ENCODE measurements at regions not wholly inside any gene's neighbourhood (a gene's known extent, or its start where the extent isn't known, plus 50 kb on each side); places are given as distances from the start of the nearest gene placed in this dataset.
"Not testable (repeated sequence)": the region's sequence is repeated elsewhere in the genome, so short reads cannot be mapped to it uniquely, and the experiment has no call there.

DNA sequence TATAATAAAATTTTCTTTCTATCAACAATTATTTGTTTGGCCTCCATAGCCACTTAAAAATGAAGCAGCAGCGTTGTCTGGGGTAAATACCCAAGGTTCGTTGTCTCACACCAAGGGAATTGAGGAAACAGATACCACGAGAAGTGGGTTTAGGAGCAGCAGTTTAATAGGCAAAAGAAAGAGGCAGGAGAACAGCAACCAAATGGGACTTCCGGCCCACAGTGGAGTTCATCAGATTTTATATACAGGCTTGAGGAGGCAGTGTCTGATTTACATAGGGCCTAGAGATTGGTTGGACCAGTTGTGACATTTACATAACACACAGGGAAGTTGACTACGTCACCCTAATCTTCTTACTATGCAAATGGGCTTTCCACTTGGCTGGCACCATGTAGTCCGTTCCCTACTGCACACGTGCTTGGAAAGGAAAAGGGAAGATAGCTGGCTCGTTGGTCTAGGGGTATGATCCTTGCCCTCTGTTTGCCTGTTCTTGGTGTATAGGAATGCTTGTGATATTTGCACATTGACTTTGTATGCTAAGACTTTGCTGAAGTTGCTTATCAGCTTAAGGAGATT lies 61.5 kb upstream of the SETMAR start:
- Histone ChIP-seq H3K4me1 (ENCODE audit: control insufficient read depth, insufficient read depth, low read length) (no peaks in the 10 kb centered on the region), H3K4me3 (ENCODE audit: low read depth, low read length) (no peak overlapping the region), H3K36me3 (ENCODE audit: control insufficient read depth, insufficient read depth, low read length) (no peaks in the 10 kb centered on the region), H3K27ac (ENCODE audit: low read depth, low read length) (no peak overlapping the region), H3K9ac (ENCODE audit: low read depth, low read length) (no peak overlapping the region), H3K9me3 (ENCODE audit: control insufficient read depth, insufficient read depth, low read length) (no peaks in the 10 kb centered on the region), H3K27me3 (ENCODE audit: control insufficient read depth, insufficient read depth, low read length) (no peaks in the 10 kb centered on the region)

DNA sequence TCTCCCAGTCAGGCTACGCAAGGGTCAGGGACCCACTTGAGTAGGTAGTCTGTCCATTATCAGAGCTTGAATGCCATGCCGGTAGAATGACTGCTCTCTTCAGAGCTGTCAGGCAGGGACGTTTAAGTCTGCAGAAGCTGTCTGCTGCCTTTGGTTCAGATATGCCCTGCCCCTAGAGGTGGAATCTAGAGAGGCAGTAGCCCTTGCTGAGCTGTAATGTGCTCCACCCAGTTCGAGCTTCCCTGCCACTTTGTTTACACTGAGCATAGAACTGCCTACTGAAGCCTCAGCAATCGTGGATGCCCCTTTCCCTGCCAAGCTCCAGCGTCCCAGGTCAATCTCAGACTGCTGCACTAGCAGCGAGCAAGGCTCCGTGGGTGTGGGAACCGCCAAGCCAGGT lies 57.5 kb upstream of the SETMAR start:
- H3K9ac ChIP-seq (ENCODE audit: low read depth, low read length) = no peak overlapping the region
- no peak overlapping the region for H3K4me3 ChIP-seq (ENCODE audit: low read depth, low read length)
- no peaks in the 10 kb centered on the region for H3K27me3 ChIP-seq (ENCODE audit: control insufficient read depth, insufficient read depth, low read length)
- H3K9me3 ChIP-seq (ENCODE audit: control insufficient read depth, insufficient read depth, low read length) = no peaks in the 10 kb centered on the region
- no peaks in the 10 kb centered on the region for H3K36me3 ChIP-seq (ENCODE audit: control insufficient read depth, insufficient read depth, low read length)
- H3K4me1 ChIP-seq (ENCODE audit: control insufficient read depth, insufficient read depth, low read length) = no peaks in the 10 kb centered on the region
- no peak overlapping the region for H3K27ac ChIP-seq (ENCODE audit: low read depth, low read length)

DNA sequence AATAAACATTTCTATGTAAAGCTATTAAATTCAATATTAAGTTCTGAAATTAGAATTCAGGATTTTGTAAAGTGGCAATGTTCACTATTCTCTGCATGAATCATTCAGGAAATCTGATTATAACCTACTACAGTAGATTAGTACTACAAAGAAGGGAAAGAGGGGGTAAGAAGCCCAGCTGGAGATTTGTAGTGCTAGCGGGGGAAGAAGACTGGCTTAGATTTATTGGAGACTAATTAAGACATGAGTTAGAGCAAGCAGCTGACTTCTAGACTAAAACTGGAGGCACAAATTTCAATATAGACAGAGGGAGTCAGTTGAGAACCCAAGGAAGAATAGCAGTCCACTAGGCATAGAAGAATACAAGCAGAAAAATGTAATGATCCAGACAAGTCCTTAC lies 55.8 kb upstream of the SETMAR start:
- Histone ChIP-seq H3K27me3 (ENCODE audit: control insufficient read depth, insufficient read depth, low read length) (no peaks in the 10 kb centered on the region), H3K36me3 (ENCODE audit: control insufficient read depth, insufficient read depth, low read length) (no peaks in the 10 kb centered on the region), H3K9me3 (ENCODE audit: control insufficient read depth, insufficient read depth, low read length) (no peaks in the 10 kb centered on the region), H3K4me3 (ENCODE audit: low read depth, low read length) (no peak overlapping the region), H3K9ac (ENCODE audit: low read depth, low read length) (no peak overlapping the region), H3K4me1 (ENCODE audit: control insufficient read depth, insufficient read depth, low read length) (no peaks in the 10 kb centered on the region), H3K27ac (ENCODE audit: low read depth, low read length) (no peak overlapping the region)

DNA sequence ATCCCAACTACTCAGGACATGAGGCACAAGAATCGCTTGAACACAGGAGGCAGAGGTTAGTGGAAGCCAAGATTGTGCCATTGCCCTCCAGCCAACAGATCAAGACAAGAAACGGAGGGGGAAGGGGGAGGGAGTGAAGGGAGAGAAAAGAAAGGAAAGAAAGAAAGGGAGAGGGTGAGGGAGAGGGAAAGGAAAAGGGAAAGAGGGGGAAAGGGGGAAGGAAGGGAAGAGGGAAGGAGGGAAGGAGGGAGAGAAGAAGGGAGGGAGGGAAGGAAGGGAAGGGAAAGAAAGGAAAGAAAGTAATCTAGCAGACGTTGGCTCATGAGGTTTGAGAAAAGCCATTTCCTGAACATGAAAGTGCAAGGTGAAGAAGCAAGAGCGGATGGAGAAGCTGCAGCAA lies 53.1 kb upstream of the SETMAR start:
- H3K4me3 ChIP-seq (ENCODE audit: low read depth, low read length) = no peak overlapping the region
- H3K9ac ChIP-seq (ENCODE audit: low read depth, low read length) = no peak overlapping the region
- H3K36me3 ChIP-seq (ENCODE audit: control insufficient read depth, insufficient read depth, low read length) = no peaks in the 10 kb centered on the region
- H3K27me3 ChIP-seq (ENCODE audit: control insufficient read depth, insufficient read depth, low read length) = no peaks in the 10 kb centered on the region
- no peak overlapping the region for H3K27ac ChIP-seq (ENCODE audit: low read depth, low read length)
- no peaks in the 10 kb centered on the region for H3K9me3 ChIP-seq (ENCODE audit: control insufficient read depth, insufficient read depth, low read length)
- H3K4me1 ChIP-seq (ENCODE audit: control insufficient read depth, insufficient read depth, low read length) = no peaks in the 10 kb centered on the region

DNA sequence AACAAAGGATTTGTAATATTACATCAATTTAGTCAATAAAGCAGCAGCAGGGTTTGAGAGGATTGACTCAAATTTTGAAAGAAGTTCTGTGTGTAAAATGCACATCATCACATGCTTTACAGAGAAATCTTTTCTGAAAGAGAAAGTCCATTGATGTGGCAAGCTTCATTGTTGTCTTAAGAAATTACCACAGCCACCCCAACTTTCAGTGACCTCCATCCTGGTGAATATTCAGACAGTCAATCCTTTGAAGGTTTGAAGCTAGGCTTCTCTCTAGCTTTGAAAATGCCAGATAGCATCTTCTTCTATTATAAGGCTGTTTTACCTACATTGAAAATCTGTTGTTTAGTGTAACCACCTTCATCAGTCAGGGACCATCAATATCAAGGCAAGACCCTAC lies 51.8 kb upstream of the SETMAR start:
- no peaks in the 10 kb centered on the region for H3K9me3 ChIP-seq (ENCODE audit: control insufficient read depth, insufficient read depth, low read length)
- H3K27me3 ChIP-seq (ENCODE audit: control insufficient read depth, insufficient read depth, low read length) = no peaks in the 10 kb centered on the region
- no peaks in the 10 kb centered on the region for H3K36me3 ChIP-seq (ENCODE audit: control insufficient read depth, insufficient read depth, low read length)
- H3K4me1 ChIP-seq (ENCODE audit: control insufficient read depth, insufficient read depth, low read length) = no peaks in the 10 kb centered on the region
- no peak overlapping the region for H3K27ac ChIP-seq (ENCODE audit: low read depth, low read length)
- no peak overlapping the region for H3K4me3 ChIP-seq (ENCODE audit: low read depth, low read length)
- H3K9ac ChIP-seq (ENCODE audit: low read depth, low read length) = no peak overlapping the region

DNA sequence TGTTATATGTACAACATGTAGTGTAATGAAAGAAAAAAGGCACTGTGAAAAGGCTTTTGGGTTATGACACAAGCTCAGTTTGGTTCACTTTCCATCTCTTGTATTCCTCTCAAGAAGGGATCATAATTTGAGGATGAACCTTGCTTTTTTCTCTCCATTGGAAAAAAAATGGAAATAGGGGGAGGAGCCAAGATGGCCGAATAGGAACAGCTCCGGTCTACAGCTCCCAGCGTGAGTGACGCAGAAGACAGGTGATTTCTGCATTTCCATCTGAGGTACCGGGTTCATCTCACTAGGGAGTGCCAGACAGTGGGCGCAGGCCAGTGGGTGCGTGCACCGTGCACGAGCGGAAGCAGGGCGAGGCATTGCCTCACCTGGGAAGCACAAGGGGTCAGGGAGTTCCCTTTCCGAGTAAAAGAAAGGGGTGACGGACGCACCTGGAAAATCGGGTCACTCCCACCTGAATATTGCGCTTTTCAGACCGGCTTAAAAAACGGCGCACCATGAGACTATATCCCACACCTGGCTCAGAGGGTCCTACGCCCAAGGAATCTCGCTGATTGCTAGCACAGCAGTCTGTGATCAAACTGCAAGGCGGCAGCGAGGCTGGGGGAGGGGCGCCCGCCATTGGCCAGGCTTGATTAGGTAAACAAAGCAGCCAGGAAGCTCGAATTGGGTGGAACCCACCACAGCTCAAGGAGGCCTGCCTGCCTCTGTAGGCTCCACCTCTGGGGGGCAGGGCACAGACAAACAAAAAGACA lies 49.9 kb upstream of the SETMAR start:
- not testable (repeated sequence) for H3K9me3 ChIP-seq (ENCODE audit: control insufficient read depth, insufficient read depth, low read length); H3K36me3 ChIP-seq (ENCODE audit: control insufficient read depth, insufficient read depth, low read length); H3K4me3 ChIP-seq (ENCODE audit: low read depth, low read length); H3K27ac ChIP-seq (ENCODE audit: low read depth, low read length); H3K9ac ChIP-seq (ENCODE audit: low read depth, low read length); H3K27me3 ChIP-seq (ENCODE audit: control insufficient read depth, insufficient read depth, low read length); H3K4me1 ChIP-seq (ENCODE audit: control insufficient read depth, insufficient read depth, low read length)
